PC-9 (cell line): ENCODE measurements at regions not wholly inside any gene's neighbourhood (a gene's known extent, or its start where the extent isn't known, plus 50 kb on each side); places are given as distances from the start of the nearest gene placed in this dataset.

ENCODE experiments used
- CTCF ChIP-seq: fragments of 200-600 bp; sonication (generic); conservative IDR thresholded peaks from 2 replicates; pipeline ENCODE4 v1.6.1; 2017; ENCODE audit warnings: mixed run types, antibody characterized with exemption, mild to moderate bottlenecking, moderate library complexity
- EZH2 ChIP-seq: fragments of 200-600 bp; sonication (generic); IDR thresholded peaks from 2 replicates; pipeline ENCODE4 v1.8.0; 2017; ENCODE audit warnings: antibody characterized with exemption, low read depth

GRCh38 chr6:85092226-85092625 lies 327.8 kb upstream of the TBX18 start:
- TF ChIP-seq CTCF (no peak), EZH2 (no peak)
